Loucy (cell line): ENCODE measurements at regions not wholly inside any gene's neighbourhood (a gene's known extent, or its start where the extent isn't known, plus 50 kb on each side); places are given as distances from the start of the nearest gene placed in this dataset.
"Not testable (repeated sequence)": the region's sequence is repeated elsewhere in the genome, so short reads cannot be mapped to it uniquely, and the experiment has no call there.

Source experiments
- H2AFZ ChIP-seq: fragments of 200-600 bp; sonication (generic); 2 replicates; pipeline ENCODE4 v1.6.0; 2016; ENCODE audit warnings: antibody characterized with exemption, mild to moderate bottlenecking, low read length, moderate library complexity
- H3F3A ChIP-seq: fragments of 200-600 bp; 2 replicates; pipeline ENCODE4 v1.6.0; 2016; ENCODE audit warnings: antibody characterized with exemption, low read depth, mild to moderate bottlenecking
- H3K27me3 ChIP-seq: fragments of 200-600 bp; sonication (generic); 2 replicates; pipeline ENCODE4 v1.6.1; 2014; ENCODE audit warnings: low read length, mild to moderate bottlenecking; ENCODE audit not compliant: insufficient read depth, poor library complexity, severe bottlenecking
- H3K36me3 ChIP-seq: fragments of 200-600 bp; sonication (generic); 2 replicates; pipeline ENCODE4 v1.6.1; 2016; ENCODE audit warnings: low read length; ENCODE audit not compliant: insufficient read depth
- H3K4me1 ChIP-seq: fragments of 200-600 bp; sonication (generic); 2 replicates; pipeline ENCODE4 v1.5.1; 2014; ENCODE audit warnings: low read length, mild to moderate bottlenecking; ENCODE audit not compliant: insufficient read depth, poor library complexity, severe bottlenecking
- H3K4me2 ChIP-seq: fragments of 200-600 bp; sonication (generic); 2 replicates; pipeline ENCODE4 v1.6.0; 2014; ENCODE audit warnings: antibody characterized with exemption, low read length, low read depth, mild to moderate bottlenecking; ENCODE audit not compliant: poor library complexity, severe bottlenecking
- H3K4me3 ChIP-seq: fragments of 200-600 bp; sonication (generic); 2 replicates; pipeline ENCODE4 v1.5.1; 2014; ENCODE audit warnings: low read length, mild to moderate bottlenecking, mixed read lengths; ENCODE audit not compliant: poor library complexity, severe bottlenecking
- H3K79me2 ChIP-seq: fragments of 200-600 bp; sonication (generic); 2 replicates; pipeline ENCODE4 v1.6.1; 2014; ENCODE audit warnings: low read length; ENCODE audit not compliant: insufficient read depth
- H3K9ac ChIP-seq: fragments of 200-600 bp; sonication (generic); 2 replicates; pipeline ENCODE4 v1.6.0; 2014; ENCODE audit warnings: mild to moderate bottlenecking, low read depth, low read length, moderate library complexity; ENCODE audit not compliant: poor library complexity, severe bottlenecking
- H3K9me2 ChIP-seq: fragments of 200-600 bp; sonication (generic); replicated peaks from 2 replicates; pipeline ENCODE4 v1.6.1; 2016; ENCODE audit warnings: low read depth, low read length, mixed read lengths
- H3K9me3 ChIP-seq: fragments of 200-600 bp; sonication (generic); 2 replicates; pipeline ENCODE4 v1.6.1; 2014; ENCODE audit warnings: mild to moderate bottlenecking, antibody characterized with exemption, low read length, low read depth; ENCODE audit not compliant: insufficient read depth
- H4K20me1 ChIP-seq: fragments of 200-600 bp; sonication (generic); 2 replicates; pipeline ENCODE4 v1.6.0; 2014; ENCODE audit warnings: antibody characterized with exemption, low read length, mild to moderate bottlenecking; ENCODE audit not compliant: insufficient read depth, poor library complexity, severe bottlenecking
- CTCF ChIP-seq: fragments of 200-600 bp; sonication (generic); conservative IDR thresholded peaks from 2 replicates; pipeline ENCODE4 v1.5.1; 2014; ENCODE audit warnings: mild to moderate bottlenecking, antibody characterized with exemption, low read length
- EZH2phosphoT487 ChIP-seq: fragments of 200-600 bp; IDR thresholded peaks from 2 replicates; pipeline ENCODE4 v1.6.1; 2018; ENCODE audit warnings: antibody characterized with exemption, mild to moderate bottlenecking, moderate library complexity, borderline replicate concordance

DNA sequence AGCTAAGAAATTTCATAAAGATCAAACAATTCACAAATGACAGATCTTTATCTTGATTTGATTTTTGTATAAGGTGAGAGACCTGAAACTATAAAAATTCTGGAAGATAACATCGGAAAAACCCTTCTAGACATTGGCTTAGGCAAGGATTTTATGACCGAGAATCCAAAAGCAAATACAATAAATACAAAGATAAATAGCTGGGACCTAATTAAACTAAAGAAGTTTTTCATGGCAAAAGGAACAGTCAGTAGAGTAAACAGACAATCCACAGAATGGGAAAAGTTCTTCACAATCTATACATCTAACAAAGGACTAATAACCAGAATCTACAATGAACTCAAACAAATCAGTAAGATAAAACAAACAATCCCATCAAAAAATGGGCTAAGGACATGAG, 116.9 kb upstream of the BCHE start:
- Histone ChIP-seq H4K20me1 (no peaks in the 10 kb centered on the region), H2AFZ (no peak overlapping the region), H3K27me3 (no peaks in the 10 kb centered on the region), H3F3A (no peaks in the 10 kb centered on the region), H3K9me2 (no peaks in the 10 kb centered on the region), H3K79me2 (no peaks in the 10 kb centered on the region), H3K4me2 (no peak overlapping the region), H3K9me3 (no peaks in the 10 kb centered on the region), H3K9ac (no peak overlapping the region), H3K36me3 (no peaks in the 10 kb centered on the region), H3K4me3 (no peak overlapping the region), H3K4me1 (no peaks in the 10 kb centered on the region)
- no peak for TF ChIP-seq EZH2phosphoT487

DNA sequence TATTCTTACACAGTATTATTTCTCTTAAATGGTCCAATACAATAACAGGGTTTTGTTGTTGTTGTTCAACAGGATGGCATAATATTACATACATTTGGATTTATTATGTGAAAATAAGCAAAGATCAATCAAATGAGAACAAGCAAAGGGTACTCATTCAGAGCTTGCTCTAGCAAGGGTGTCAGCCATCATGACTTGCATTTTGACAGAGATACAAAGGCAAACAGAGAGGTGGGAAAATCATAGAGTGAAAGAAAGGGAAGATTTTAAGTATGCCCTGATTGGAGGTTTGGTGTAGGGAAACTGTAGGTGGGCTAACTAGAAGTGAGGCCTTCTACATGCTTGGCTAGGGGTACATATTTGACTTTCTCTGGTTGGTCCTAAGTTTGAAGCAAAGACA, 109.1 kb upstream of the BCHE start:
- Histone ChIP-seq H3K27me3 (no peaks in the 10 kb centered on the region), H3K9ac (no peak overlapping the region), H3F3A (no peaks in the 10 kb centered on the region), H3K4me2 (no peak overlapping the region), H3K9me2 (no peaks in the 10 kb centered on the region), H3K4me1 (no peaks in the 10 kb centered on the region), H2AFZ (no peak overlapping the region), H3K36me3 (no peaks in the 10 kb centered on the region), H4K20me1 (no peaks in the 10 kb centered on the region), H3K79me2 (no peaks in the 10 kb centered on the region), H3K4me3 (no peak overlapping the region), H3K9me3 (no peaks in the 10 kb centered on the region)
- TF ChIP-seq EZH2phosphoT487 (no peak), CTCF (no peak)

DNA sequence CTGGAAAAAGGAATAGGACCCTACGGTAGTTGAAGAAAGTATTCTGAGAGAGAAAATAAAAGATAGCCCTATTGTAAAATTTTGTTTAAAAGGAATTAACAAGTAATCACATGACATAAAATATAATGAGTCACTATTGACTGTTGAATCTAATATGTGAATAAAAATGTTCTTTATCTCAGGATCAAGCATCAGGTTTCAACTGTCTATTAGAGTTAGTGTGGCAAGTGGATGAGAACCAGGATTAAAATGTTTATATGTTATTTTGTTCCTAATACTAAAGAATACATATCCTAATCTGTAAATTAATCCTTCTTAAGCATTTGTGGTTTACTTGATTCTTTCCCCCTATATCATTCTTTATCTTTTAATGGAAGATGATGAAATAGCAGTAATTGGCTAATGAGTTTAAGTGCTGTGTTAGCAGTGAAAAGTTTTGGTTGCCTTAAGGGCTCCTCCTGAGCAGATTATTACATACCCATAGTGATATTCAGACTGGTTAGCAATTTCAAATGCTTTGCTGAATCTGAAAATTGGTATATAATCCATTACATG, 101.8 kb upstream of the BCHE start:
- Histone ChIP-seq H3K9me3 (no peaks in the 10 kb centered on the region), H3K9ac (no peak overlapping the region), H3K36me3 (no peaks in the 10 kb centered on the region), H3K4me1 (no peaks in the 10 kb centered on the region), H3K27me3 (no peaks in the 10 kb centered on the region), H3K4me3 (no peak overlapping the region), H3K9me2 (no peaks in the 10 kb centered on the region), H3K79me2 (no peaks in the 10 kb centered on the region), H3K4me2 (no peak overlapping the region), H4K20me1 (no peaks in the 10 kb centered on the region), H3F3A (no peaks in the 10 kb centered on the region), H2AFZ (no peak overlapping the region)
- TF ChIP-seq CTCF = no peak
- TF ChIP-seq EZH2phosphoT487 = no peak

- H3K4me3 ChIP-seq, H3F3A ChIP-seq, H3K36me3 ChIP-seq, H3K9me3 ChIP-seq, H3K79me2 ChIP-seq, H3K4me1 ChIP-seq, H3K4me2 ChIP-seq, H3K9me2 ChIP-seq, H3K9ac ChIP-seq, H2AFZ ChIP-seq, H4K20me1 ChIP-seq, H3K27me3 ChIP-seq: not testable (repeated sequence)
These were observed 98.9 kb upstream of the BCHE start for GRCh38 chr3:165936081-165936480.

DNA sequence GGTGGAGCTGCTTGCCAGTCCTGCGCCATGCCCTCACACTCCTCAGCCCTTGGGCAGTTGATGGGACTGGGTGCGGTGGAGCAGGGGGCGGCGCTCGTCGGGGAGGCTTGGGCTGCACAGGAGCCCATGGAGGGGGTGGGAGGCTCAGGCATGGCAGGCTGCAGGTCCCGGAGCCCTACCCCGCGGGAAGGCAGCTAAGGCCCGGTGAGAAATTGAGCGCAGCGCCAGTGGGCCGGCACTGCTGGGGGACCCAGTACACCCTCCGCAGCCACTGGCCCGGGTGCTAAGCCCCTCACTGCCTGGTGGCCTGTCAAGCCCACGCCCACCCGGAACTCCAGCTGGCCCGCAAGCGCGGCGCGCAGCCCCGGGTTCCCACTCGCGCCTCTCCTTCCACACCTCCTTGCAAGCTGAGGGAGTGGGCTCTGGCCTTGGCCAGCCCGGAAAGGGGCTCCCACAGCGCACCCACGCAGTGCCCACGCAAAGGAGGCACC, 87.1 kb upstream of the BCHE start:
- not testable (repeated sequence) for H3F3A ChIP-seq, H2AFZ ChIP-seq, H3K9me2 ChIP-seq

More for the DNA sequence above, 87.1 kb upstream of the BCHE start:
- not testable (repeated sequence) for H3K79me2 ChIP-seq, H3K4me1 ChIP-seq, H4K20me1 ChIP-seq, H3K4me2 ChIP-seq, H3K9me3 ChIP-seq, H3K9ac ChIP-seq, H3K27me3 ChIP-seq, H3K4me3 ChIP-seq, H3K36me3 ChIP-seq
